Myocyte (in vitro differentiated cells): ENCODE measurements at regions not wholly inside any gene's neighbourhood (a gene's known extent, or its start where the extent isn't known, plus 50 kb on each side); places are given as distances from the start of the nearest gene placed in this dataset.
"Not testable (repeated sequence)": the region's sequence is repeated elsewhere in the genome, so short reads cannot be mapped to it uniquely, and the experiment has no call there.

Source experiments
- DNase-seq: peaks from one replicate; pipeline ENCODE4 v3.0.0-alpha.2; 2012; ENCODE audit warnings: low read depth

DNA sequence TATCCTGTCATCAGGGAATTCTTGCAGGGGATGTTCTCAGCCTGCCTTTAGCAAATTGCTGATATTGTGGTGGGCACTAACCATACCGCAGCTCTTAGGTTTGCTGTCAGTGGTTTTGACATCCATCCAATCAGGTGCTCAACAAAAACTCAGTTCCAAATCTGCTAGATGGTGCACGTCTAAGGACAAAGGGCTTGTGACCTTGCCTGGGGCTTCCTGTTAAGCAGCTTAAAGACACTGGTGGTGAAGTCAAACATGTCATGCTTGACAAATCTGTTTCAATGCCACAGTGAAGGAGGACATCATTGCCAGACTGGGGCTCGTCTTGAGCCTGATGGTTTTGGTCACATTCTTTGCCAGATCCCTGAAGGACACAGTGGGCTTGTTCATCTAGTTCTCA, 179.8 kb upstream of the NOX3 start:
- no peak for DNase-seq

DNA sequence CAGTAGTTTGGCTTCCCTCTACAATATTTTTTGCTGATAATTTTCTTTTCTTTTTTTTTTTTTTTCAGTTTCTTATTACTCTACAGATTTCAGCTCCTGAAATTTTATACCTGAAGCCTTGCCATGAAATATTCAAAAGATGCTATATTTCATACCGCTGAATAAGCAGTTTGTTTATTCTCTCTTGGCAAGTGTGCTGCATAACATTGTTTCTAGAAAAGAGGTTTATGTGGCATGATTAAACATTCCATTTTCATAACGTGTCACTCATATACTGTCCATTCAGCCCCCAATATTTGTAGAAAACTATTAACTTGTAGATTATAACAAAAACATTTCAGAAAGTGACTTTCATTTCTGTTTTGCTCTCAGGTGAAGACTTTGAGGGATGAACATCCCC, 174.4 kb upstream of the NOX3 start:
- no peak for DNase-seq

GRCh38 chr6:155629652-155630051, 174.0 kb upstream of the NOX3 start:
- DNase-seq, result no peak

GRCh38 chr6:155628306-155628705, 172.7 kb upstream of the NOX3 start:
- DNase-seq, result no peak

DNA sequence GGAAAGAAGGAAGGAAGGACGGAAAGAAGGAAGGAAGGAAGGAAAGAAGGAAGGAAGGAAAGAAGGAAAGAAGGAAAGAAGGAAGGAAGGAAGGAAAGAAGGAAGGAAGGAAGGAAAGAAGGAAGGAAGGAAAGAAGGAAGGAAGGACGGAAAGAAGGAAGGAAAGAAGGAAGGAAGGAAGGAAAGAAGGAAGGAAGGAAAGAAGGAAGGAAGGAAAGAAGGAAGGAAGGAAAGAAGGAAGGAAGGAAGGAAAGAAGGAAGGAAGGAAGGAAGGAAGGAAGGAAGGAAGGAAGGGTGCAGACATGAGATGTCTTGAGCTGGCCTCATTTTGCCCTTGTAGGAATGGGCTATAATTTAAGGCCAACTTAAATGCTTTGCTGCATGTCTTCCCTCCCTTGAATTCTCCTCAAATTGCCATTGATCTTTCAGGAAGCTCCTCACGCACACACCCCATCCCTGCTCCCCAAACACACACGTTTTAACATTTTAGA, 172.1 kb upstream of the NOX3 start:
- not testable (repeated sequence) for DNase-seq

DNA sequence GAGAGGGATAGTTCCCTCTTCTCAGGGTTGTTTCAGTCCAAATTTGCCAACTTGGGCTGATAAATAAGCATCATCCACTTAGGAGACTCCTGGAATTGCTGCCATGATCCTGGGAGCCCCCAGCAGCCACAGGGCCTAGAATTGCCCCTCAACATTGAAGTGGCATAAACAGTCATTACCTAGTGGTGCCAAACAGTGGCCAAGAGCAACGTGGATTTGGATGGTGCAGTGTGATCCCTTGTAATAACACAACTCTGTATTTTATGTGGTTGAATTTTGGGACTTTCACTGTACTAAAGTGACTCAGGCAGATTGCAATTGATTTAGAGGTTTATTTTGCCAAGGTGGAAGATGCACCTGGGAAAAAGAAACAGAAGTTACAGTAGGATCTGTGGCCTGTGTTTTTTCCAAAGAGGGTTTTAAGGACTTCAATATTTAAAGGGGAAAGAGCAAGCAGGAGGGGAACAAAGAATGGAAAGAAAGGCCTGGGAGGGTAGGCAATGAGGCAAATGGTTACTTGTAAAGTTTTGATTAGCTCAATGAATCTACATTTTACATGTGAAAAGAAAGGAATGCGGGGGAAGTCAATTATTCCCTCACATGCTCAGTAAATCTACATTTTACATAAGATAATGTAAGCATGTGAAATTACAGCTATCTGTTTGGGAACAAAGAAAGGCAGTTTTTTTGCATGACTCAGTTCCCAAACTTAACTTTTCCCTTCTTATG, 168.0 kb upstream of the NOX3 start:
- DNase-seq, result no peak

- no peak for DNase-seq
Measured at GRCh38 chr6:155614606-155615005, 159.0 kb upstream of the NOX3 start.

- no peak for DNase-seq
Measured at GRCh38 chr6:155611742-155612141, 156.1 kb upstream of the NOX3 start.

- no peak for DNase-seq
Measured at GRCh38 chr6:155604991-155605390, 149.4 kb upstream of the NOX3 start.

- no peak for DNase-seq
Measured at GRCh38 chr6:155599561-155599960, 143.9 kb upstream of the NOX3 start.

DNA sequence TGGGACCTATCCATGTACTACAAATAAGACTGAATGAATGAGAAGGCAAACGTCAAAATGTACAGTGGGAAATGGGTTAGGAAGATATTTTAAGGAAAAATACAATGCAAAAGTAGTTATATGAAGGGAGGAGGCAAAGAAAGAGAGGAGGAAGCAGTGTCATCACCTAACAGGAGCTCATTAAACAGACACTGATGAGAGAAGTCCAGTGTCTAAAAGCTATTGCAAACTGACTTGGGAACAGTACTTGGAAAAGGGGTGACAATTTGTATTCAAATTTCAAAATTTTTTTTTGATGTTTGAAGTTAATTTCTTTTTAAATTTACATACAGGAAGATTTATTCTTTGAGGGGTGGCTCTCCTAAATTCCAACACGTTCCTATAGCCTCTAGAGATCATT, 143.5 kb upstream of the NOX3 start:
- DNase-seq, result no peak

- no peak for DNase-seq
Measured at GRCh38 chr6:155595284-155595683, 139.6 kb upstream of the NOX3 start.

DNA sequence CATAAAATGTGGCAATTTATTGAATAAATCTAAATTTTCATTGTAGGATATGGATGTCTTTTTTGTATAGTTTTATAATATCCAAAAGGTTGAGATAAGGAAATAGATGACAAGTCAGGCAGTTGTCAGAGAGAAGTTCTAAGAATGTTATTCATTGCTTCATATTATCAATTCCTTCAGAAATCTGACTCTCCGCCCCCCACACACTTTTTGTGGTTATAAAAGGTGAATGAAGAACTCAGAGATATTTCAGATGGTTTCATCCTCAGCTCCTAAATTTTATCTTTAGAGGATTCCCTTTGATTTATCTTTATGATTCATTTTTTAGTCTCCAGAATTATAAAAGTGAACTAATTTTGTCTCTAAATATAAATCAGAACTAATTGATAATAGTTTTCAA, 136.1 kb upstream of the NOX3 start:
- no peak for DNase-seq

DNA sequence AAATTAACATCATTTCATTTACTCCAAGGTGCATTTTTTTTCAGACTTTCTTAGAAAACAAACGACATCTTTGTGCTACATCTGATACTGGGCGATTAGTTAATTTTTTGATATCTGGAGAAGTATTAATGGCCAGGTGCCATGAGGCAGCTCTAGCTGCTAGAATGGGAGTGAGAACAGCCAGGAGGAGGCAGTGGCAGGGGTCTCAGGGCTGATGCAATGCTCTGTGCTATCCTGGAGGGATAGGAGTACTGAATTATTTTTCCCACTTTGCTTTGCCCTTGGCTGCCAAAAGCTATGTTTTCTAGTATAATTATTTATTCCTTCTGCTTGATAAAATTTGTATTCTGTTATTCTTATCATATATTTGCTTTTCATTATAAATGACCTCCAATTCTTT, 133.6 kb upstream of the NOX3 start:
- no peak for DNase-seq

GRCh38 chr6:155587817-155588216, 132.2 kb upstream of the NOX3 start:
- DNase-seq, result no peak

DNA sequence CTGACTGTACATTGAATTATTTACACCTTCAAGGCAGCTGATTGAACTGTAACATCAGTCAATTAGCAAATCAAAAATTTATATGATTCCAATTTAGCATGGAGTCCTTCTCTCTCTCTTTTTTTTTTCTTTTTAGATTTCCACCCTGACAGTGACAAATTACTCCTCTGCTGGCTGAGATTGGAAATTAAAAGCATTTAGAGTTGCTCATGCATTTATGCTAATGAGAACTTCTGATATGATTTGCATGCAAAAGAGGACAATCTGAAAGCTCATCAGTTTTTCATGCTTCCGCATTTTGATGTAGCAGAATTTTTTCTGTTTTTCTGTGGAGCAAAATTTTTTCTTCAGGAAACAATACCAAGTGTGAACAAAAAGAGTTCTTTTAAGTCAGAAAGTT, 130.5 kb upstream of the NOX3 start:
- no peak for DNase-seq

- no peak for DNase-seq
Measured at GRCh38 chr6:155584006-155584405, 128.4 kb upstream of the NOX3 start.

- no peak for DNase-seq
Measured at GRCh38 chr6:155582016-155582991, 126.7 kb upstream of the NOX3 start.

GRCh38 chr6:155580904-155581303, 125.3 kb upstream of the NOX3 start:
- DNase-seq, result no peak

- DNase-seq, result no peak
Measured at GRCh38 chr6:155578251-155578650, 122.6 kb upstream of the NOX3 start.

- DNase-seq, result no peak
Measured at GRCh38 chr6:155561966-155562364, 106.3 kb upstream of the NOX3 start.

DNA sequence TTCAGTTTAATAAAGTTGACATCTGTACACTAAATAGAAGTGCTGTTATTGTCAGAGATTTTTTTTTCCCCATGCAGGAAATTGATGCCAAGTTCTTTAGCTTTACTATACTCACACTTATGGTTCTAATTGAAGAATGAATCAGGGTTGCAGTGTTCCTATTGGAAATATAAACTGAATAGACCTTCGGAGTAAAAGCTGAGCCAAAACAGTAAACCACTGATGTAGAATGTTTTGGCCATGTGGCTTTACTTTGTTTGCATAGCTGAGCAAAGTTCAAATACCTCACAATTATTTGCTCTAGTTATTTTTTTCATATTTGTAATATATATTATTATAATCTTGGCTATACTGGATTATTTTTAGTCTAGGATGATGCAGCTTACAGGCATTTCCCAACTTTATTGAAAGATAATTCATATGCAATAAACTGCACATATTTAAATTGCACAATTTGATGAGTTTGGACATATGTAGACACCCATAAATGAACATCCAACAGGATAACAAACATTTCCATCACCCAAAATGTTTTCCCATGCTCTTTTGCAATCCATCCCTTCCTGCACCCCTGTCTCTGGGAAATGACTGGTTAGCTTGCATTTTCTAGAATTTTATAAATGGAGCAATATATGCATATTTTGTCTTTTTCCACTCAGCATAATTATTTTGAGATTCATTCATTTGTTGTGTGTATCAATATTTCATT, 105.8 kb upstream of the NOX3 start:
- DNase-seq, result no peak
